HG02571 (cell line): ENCODE measurements at regions not wholly inside any gene's neighbourhood (a gene's known extent, or its start where the extent isn't known, plus 50 kb on each side); places are given as distances from the start of the nearest gene placed in this dataset.

Experiments used
- ATAC-seq: cut with Tn5 transposase; IDR thresholded peaks from one replicate; pipeline ENCODE4 v1.9.1; 2021; ENCODE audit warnings: mild to moderate bottlenecking, moderate library complexity; ENCODE audit not compliant: unreplicated experiment

DNA sequence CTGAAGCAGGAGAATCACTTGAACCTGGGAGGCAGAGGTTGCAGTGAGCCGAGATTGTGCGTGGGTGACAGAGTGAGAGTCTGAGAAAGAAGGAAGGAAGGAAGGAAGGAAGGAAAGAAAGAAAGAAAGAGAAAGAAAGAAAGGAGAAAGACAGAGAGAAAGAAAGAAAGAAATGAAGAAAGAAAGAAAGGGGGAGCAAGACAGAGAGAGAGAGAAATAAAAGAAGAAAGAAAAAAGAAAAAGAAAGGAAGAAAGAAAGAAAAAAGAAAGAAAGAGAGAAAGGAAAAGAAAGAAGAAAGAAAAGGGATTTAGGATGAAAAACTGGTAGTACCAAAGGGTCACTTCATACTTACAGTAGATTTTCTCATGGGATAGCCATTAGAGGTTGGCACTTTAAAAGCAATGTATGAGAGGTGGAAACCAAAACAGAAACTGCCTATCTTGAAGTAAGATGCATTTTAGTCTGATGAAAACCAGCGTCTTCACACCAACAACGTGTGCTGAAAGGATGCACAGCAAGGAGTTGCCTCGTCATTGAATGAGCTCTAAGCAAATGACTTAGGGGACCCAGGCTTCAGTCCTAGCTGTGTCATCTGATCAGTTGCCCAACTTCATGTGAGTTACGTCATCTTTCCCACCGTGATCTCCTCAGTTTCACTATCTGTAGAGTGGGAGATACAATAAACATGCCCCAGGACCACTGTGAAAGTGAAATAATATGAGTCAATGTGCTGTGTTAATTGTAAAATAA is 133.9 kb upstream of the NEDD9 start:
- peak; percentile 68 for ATAC-seq

- ATAC-seq, result no peak
Measured at GRCh38 chr6:11364971-11365397, 132.5 kb upstream of the NEDD9 start.

DNA sequence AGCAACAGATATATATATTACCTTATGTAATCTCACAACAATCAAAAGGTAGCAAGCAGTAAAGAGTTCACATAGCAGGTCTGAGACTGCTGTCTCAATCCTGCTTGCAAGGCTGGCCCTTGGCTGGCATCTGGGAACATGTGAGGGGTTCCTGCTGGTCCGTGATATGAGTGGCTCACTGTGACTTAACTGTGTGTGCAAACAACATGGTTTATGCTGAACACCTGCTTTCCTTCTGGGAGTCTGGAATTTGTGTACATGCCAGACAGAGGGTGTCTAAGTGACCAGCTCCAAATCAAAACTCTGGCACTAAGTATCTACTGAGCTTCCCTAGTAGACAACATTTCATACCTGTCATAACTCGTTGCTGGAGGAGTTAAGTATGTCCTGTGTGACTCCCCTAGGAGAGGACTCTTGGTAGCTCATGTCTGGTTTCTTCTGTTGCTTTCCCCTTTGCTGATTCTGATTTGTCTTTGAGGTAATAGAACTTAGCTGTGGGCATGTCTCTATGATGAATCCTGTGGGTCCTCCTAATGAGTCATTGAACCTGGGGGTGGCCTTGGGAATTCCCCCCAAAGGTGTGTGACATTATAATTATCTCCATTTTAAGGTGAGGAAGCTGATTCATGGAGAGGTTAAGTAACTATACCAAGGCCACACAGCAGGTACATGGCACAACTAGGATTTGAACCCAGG is 131.6 kb upstream of the NEDD9 start:
- no peak for ATAC-seq

DNA sequence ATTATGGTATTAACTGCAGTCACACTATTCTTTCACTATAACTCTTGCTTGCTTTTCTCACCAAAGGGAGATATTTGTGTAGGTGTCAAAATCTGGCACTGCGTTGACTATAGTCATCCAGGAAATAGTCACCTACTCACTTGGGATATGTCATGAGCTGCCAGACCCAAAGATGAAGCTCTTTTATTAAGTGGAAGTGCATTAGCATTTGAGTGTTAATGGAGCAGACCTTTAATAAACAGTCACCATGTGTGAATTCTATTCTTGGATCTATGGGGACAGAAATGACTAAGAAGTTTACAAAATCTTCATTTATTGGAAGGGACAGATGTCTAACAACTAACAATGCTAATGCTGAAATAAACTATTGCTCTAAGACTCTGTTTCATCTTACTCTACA is 130.1 kb upstream of the NEDD9 start:
- ATAC-seq, result no peak

- no peak for ATAC-seq
Measured at GRCh38 chr6:11358904-11359830, 126.7 kb upstream of the NEDD9 start.

DNA sequence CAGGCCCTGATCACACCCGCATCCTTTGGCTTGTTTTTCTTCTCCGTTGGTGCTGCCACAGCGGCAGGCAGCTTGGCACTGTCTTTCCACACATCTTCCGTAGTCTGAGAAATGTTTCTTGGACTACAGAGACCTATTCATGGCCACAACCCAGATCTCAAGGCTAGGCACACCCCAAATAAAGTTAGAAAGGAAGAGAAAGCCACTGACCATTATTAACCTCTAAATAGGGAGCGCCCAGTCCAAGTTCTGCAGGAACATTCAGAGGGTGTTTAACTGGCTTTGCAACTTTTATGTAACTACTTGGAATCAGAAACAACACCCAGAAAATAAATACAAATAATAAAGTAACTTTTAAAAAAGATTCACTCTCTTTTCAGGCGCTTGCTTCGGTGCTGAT is 124.8 kb upstream of the NEDD9 start:
- no peak for ATAC-seq

GRCh38 chr6:11356404-11357155 is 124.1 kb upstream of the NEDD9 start:
- ATAC-seq, result no peak

GRCh38 chr6:11353921-11354389 is 121.5 kb upstream of the NEDD9 start:
- peak; percentile 47 for ATAC-seq

- no peak for ATAC-seq
Measured at GRCh38 chr6:11350294-11350693, 117.8 kb upstream of the NEDD9 start.

DNA sequence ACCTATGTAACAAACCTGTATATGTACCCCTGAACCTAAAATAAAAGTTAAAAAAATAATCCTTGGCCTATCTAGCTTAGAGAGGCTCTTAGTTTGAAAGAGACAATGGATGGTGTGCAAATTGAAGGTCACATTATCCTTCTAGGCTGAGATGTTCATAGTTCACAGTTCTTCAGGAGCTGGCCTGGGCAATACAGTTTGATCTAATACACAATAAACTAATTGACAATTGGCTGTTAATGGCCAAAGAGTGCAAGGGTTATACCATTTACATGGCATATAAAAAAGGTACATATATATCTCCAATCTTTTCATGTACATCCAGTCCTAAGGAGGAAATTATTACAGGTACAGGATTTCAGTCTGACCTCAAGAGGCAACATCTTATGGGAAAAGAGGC is 117.4 kb upstream of the NEDD9 start:
- ATAC-seq, result no peak

DNA sequence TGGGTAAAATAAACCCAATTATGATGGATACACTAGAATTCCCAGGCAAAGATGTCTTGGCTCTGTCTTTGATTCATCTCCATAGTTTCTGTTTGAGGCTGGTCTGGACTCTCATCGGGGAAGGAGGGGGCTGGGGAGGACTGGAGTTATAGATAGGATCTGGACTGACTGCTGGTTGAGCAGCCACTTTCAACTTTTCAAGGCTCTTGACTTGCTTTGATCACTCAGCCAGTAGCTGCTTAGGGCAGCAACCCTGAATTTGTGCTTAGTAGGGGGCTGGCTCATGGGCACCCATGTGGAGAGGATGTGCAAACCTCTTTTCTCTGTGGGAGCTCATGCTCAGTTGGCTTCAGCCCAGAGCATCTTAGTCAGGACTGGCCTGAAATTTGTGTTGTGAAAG is 114.0 kb upstream of the NEDD9 start:
- ATAC-seq, result no peak

- no peak for ATAC-seq
Measured at GRCh38 chr6:11345536-11345935, 113.1 kb upstream of the NEDD9 start.

DNA sequence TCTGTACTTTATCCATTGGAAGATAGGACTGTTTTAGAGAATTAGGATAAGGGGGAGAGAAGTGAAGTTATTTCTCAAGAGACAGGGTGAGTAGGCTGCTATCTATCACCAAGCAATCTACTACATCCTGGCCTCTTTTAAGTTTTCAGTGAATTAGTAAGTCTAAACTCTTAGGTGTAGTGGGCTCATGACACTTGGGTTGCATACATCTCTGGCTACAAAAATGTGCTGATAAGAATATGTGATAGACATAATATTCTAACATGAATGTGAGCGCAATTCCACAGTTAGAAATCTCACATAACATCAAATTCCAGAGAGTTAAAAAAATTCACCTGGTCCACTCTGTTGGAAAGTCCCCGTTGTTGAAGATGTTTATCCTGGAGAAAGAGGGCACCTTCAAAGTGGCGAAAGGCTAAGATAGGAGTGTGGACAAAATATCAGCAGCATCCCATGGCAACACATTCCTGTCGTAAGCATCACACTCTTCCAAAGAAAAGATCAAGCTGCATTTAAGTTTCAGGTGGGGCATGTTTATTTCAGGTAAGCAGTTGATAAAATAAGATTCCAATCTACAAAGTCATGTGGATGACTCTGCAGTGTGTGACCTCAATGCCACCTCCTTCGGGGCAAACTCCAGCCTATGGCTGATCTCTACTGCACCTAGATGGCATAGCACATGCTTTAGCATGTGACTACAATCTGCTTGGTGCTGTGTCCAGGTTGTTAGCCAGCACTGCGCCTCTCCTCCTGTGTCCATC is 111.7 kb upstream of the NEDD9 start:
- ATAC-seq, result no peak

DNA sequence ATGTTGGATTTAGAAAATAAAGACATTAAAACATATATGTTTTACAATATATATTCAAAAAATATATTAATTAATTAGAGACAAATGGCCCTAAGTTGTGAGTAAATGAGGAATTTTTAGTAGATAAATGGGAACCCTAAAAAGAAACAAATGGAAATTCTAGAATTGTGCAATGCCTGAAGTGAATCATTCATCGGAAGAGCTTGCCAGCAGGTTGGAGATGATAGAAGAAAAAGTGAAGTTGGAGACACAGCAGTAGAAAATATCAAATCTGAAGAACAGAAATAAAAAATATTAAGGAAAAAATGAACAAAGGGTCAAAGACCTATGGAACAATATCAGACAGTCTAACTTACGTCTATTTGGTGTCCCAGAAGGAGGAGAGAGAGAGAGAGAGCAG is 109.4 kb upstream of the NEDD9 start:
- ATAC-seq, result no peak

DNA sequence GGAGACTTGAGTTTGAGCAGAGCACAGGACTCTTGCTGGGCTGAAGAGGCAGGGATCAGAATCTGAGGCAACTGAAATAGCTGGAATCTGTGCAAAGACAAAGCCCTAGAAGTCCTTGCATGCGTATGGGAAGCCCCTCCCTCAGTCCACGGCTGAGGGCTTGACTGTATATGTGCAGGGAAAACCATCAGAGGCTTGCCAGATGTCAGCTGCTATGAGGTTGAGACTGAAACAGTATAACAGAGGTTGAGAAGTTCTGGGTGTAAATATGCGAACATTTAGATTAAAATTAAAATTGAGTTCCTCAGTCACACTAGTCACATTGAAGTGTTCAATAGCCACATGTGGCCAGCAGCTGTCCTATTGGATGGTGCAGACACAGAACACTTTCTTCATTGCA is 108.8 kb upstream of the NEDD9 start:
- no peak for ATAC-seq

DNA sequence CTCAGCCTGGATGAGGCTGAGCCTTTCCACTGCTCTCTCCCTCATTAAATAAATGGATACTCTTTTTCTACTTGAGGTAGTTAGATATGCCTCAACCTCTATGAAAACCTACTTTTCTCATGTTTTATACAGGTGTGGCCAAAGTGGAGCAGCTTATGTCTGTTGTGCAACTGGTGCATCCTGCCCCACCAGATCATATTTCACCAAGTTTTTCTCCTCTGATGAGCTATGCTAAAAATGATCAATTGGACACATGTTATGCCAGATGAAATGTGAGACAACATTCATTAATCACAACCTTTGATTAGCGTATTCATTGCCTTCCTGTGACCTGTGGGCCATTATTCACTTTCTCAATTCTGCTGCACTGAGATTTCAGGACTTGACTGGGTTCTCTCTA is 106.9 kb upstream of the NEDD9 start:
- no peak for ATAC-seq

GRCh38 chr6:11337306-11337705 is 104.8 kb upstream of the NEDD9 start:
- ATAC-seq, result no peak

GRCh38 chr6:11335826-11336225 is 103.4 kb upstream of the NEDD9 start:
- ATAC-seq, result no peak

DNA sequence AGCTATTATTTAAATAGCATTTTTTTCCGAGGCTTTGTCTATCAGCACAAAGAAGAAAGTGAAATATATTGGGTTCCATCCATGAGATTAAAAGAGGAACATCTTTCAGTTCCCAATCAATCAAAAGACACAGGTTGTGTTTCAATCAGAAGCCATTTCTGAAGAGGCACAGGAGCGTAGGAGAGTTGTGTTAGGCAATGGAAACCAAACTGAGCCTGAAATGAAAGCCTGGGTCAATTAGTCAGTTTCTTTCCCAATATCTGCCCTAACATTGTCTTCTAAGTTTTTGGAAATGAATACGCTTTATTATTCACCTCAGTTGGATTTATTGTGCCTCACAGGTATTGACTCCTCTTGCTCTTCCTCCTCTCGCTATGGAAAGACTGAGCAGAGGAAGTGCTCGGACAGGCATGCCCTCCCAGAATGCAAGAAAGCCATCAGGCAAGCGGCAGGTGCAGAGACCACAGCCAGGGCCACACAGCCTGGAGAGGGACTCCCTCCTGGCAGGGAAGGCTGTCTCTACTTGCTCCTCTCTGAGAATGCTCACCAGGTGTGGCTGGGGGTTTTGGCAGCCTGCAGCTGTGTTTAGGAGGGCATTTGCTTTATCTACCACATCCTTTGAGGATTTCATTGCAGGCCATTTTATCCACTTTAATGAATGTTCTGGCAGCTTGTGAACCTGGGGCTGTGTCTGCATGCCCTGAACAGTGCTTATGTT is 100.8 kb upstream of the NEDD9 start:
- ATAC-seq, result no peak
